ENCODE measurements at regions not wholly inside any gene's neighbourhood (a gene's known extent, or its start where the extent isn't known, plus 50 kb on each side); places are given as distances from the start of the nearest gene placed in this dataset.

GRCh38 chr3:80993241-80993945 is 768.1 kb downstream of the GBE1 start (continued):
- TF ChIP-seq POLR3G (IDR thresholded peaks at IDR 0.05; ENCODE audit: extremely low read depth, insufficient read length, insufficient replicate concordance) (no peak), VEZF1 (CRISPR knock-in tag; IDR thresholded peaks at IDR 0.05) (no peak), IFI16 (CRISPR knock-in tag; IDR thresholded peaks at IDR 0.05) (no peak)

- H3K4me3 ChIP-seq, result no peak overlapping the region
- WGBS (ENCODE audit: insufficient coverage, low coverage, missing lambda C conversion rate), result 0% methylated on average over 3 of the region's 3 CpGs
- FAIRE-seq, result no peak
- H3K9me1 ChIP-seq (ENCODE audit: control insufficient read depth, insufficient read depth, low read length), result no peaks in the 10 kb centered on the region
- H3K4me2 ChIP-seq (ENCODE audit: insufficient read depth, low read length), result no peak overlapping the region
- no peaks in the 10 kb centered on the region for H4K20me1 ChIP-seq (replicated peaks; ENCODE audit: control insufficient read depth, insufficient read depth, low read length)
- no peaks in the 10 kb centered on the region for H3K36me3 ChIP-seq (ENCODE audit: control insufficient read depth, insufficient read depth, low read length)
- H3K4me1 ChIP-seq (replicated peaks in 1 of 2; ENCODE audit: control insufficient read depth in 2 of 2, insufficient read depth in 2 of 2, low read length in 2 of 2), result no peaks in the 10 kb centered on the region
- intact Hi-C loops (cut with micrococcal nuclease), result no loop called here
- ATAC-seq, result no peak
- no peak overlapping the region for H2AFZ ChIP-seq (ENCODE audit: low read depth, low read length)
- BruUV-seq (replicated peaks), result no TSS peak
- H3K9me3 ChIP-seq (replicated peaks; ENCODE audit: control insufficient read depth, insufficient read depth, low read depth, low read length), result no peaks in the 10 kb centered on the region
- ChIA-PET POLR2A (interaction anchor here (0.7 kb wide), 1 partner anchor 680 kb away, joined by 5 read pairs; no protein-coding TSS in a partner anchor), CTCF (ENCODE audit: low intra/inter-chr PET ratio) (no interaction called here)
- no peak overlapping the region for H3K9ac ChIP-seq (ENCODE audit: insufficient read depth in 1 of 2, low read depth in 2 of 2, low read length in 2 of 2)
- in situ Hi-C loops (cut with MboI), result no loop called here
- no peak for DNase-seq (ENCODE audit: extremely low read depth in 1 of 4, low spot score in 3 of 4)
- H3K27me3 ChIP-seq (ENCODE audit: control insufficient read depth in 2 of 2, insufficient read depth in 2 of 2, low read length in 2 of 2), result no peaks in the 10 kb centered on the region
- no peak overlapping the region for H3K27ac ChIP-seq (ENCODE audit: extremely low read depth, low read depth, low read length)
- no peaks in the 10 kb centered on the region for H3K79me2 ChIP-seq (ENCODE audit: control insufficient read depth, insufficient read depth, low read length)
- TF ChIP-seq ZBTB17 (CRISPR knock-in tag; IDR thresholded peaks at IDR 0.05), result no peak
- no peak for TF ChIP-seq SRSF7 (optimal IDR thresholded peaks at IDR 0.05; ENCODE audit: low read depth, low read length)
- no peak for TF ChIP-seq ZNF449 (CRISPR knock-in tag; IDR thresholded peaks at IDR 0.05)
- no peak for TF ChIP-seq ZBTB26 (CRISPR knock-in tag; IDR thresholded peaks at IDR 0.05)
- TF ChIP-seq ZNF551 (CRISPR knock-in tag; IDR thresholded peaks at IDR 0.05), result no peak
- TF ChIP-seq CTBP1 (IDR thresholded peaks at IDR 0.05; ENCODE audit: borderline replicate concordance), result no peak
- no peak for TF ChIP-seq SRF (CRISPR knock-in tag; IDR thresholded peaks at IDR 0.05)
- no peak for TF ChIP-seq PHB (CRISPR knock-in tag; IDR thresholded peaks at IDR 0.05)
- no peak for TF ChIP-seq ZNF586 (CRISPR knock-in tag; conservative IDR thresholded peaks at IDR 0.05)
- TF ChIP-seq KDM5B (IDR thresholded peaks at IDR 0.05; ENCODE audit: insufficient replicate concordance, low read depth, low read length), result no peak
- no peak for TF ChIP-seq ZBED1 (IDR thresholded peaks at IDR 0.05)
- TF ChIP-seq TAF7 (tag; IDR thresholded peaks at IDR 0.05), result no peak
- TF ChIP-seq E2F4 (CRISPR knock-in tag; IDR thresholded peaks at IDR 0.05; ENCODE audit: low read depth), result no peak
- no peak for TF ChIP-seq ZNF134 (CRISPR knock-in tag; conservative IDR thresholded peaks at IDR 0.05)
Measured at GRCh38 chr3:80983753-80984152, 777.7 kb downstream of the GBE1 start.

Data from K562 (cell line).